CD4-positive, CD25-positive, alpha-beta regulatory T cell (primary cell): ENCODE measurements at regions not wholly inside any gene's neighbourhood (a gene's known extent, or its start where the extent isn't known, plus 50 kb on each side); places are given as distances from the start of the nearest gene placed in this dataset.
A peak's percentile ranks its signal among the peaks of the same experiment; 100 is the strongest.

ENCODE experiments used
- ATAC-seq, 2 donors: fragments of 150-1000 bp; cut with Tn5 transposase; one replicate each; pipeline ENCODE4 v1.10.0; 2021; ENCODE audit warnings: low read depth in 2 of 2, moderate number of reproducible peaks in 2 of 2, moderate library complexity in 1 of 2
- DNase-seq, 3 donors: peaks; one replicate each; pipeline versions ENCODE4 v3.0.0 to v3.0.0-alpha.2; 2012 to 2022; ENCODE audit warnings: mixed read lengths in 1 of 3
- H3K27ac ChIP-seq: one replicate; pipeline ENCODE4 v1.7.0; 2013; ENCODE audit warnings: mild to moderate bottlenecking, low read length; ENCODE audit not compliant: insufficient read depth, poor library complexity, severe bottlenecking
- H3K27me3 ChIP-seq: one replicate; pipeline ENCODE4 v1.7.0; 2013; ENCODE audit warnings: low read length; ENCODE audit not compliant: control insufficient read depth, insufficient read depth
- H3K36me3 ChIP-seq: one replicate; pipeline ENCODE4 v1.7.0; 2013; ENCODE audit warnings: mild to moderate bottlenecking, low read length, moderate library complexity; ENCODE audit not compliant: control insufficient read depth, insufficient read depth
- H3K4me1 ChIP-seq: 2 replicates; pipeline ENCODE4 v1.7.0; 2013; ENCODE audit warnings: mild to moderate bottlenecking, low read length; ENCODE audit not compliant: insufficient read depth, control insufficient read depth, poor library complexity, severe bottlenecking
- H3K4me3 ChIP-seq: one replicate; pipeline ENCODE4 v1.7.0; 2013; ENCODE audit warnings: low read depth, mild to moderate bottlenecking, low read length, moderate library complexity
- H3K9me3 ChIP-seq, 2 experiments: 1 replicate in 1 of 2; 2 replicates in 1 of 2; pipeline ENCODE4 v1.7.0; 2013; ENCODE audit warnings: low read length in 2 of 2, mild to moderate bottlenecking in 1 of 2, moderate library complexity in 1 of 2; ENCODE audit not compliant: control insufficient read depth in 2 of 2
- H3K27ac Mint-ChIP-seq, 3 donors: one replicate each; pipeline ENCODE4 v1.8.0; 2020 to 2022; ENCODE audit warnings: mild to moderate bottlenecking in 3 of 3, mixed read lengths in 3 of 3, moderate library complexity in 2 of 3
- H3K27me3 Mint-ChIP-seq: one replicate; pipeline ENCODE4 v1.8.0; 2022; ENCODE audit warnings: mild to moderate bottlenecking, mixed read lengths
- H3K36me3 Mint-ChIP-seq: one replicate; pipeline ENCODE4 v1.8.0; 2020; ENCODE audit warnings: mixed read lengths
- H3K4me1 Mint-ChIP-seq, 4 donors: one replicate each; pipeline ENCODE4 v1.8.0; 2020 to 2022; ENCODE audit warnings: mixed read lengths in 4 of 4, mild to moderate bottlenecking in 1 of 4
- H3K4me3 Mint-ChIP-seq, 4 donors: one replicate each; pipeline ENCODE4 v1.8.0; 2020 to 2022; ENCODE audit warnings: mild to moderate bottlenecking in 4 of 4, mixed read lengths in 4 of 4, moderate library complexity in 3 of 4
- H3K9me3 Mint-ChIP-seq, 7 donors: one replicate each; pipeline ENCODE4 v1.8.0; 2020 to 2022; ENCODE audit warnings: mixed read lengths in 7 of 7, mild to moderate bottlenecking in 3 of 7, moderate library complexity in 2 of 7

- DNase-seq (no peak), ATAC-seq (no peak)
- Mint-ChIP-seq H3K9me3 (peaks cover 0 to 4% (median 0%) of the 10 kb centered on the region in 7 donors), H3K36me3 (no peaks in the 10 kb centered on the region), H3K27ac (peak overlapping the region; percentile 26 to 96 (median 83)), H3K4me1 (peaks cover 28 to 90% (median 58%) of the 10 kb centered on the region in 4 donors), H3K27me3 (no peaks in the 10 kb centered on the region), H3K4me3 (no peak overlapping the region)
- H3K36me3 ChIP-seq, result no peaks in the 10 kb centered on the region
- H3K27ac ChIP-seq, result no peak overlapping the region
- H3K4me1 ChIP-seq, result peaks cover 46% of the 10 kb centered on the region
- H3K4me3 ChIP-seq, result no peak overlapping the region
- H3K27me3 ChIP-seq, result no peaks in the 10 kb centered on the region
- no peaks in the 10 kb centered on the region for H3K9me3 ChIP-seq
Observed at GRCh38 chr2:64217198-64217869, 73.1 kb upstream of the PELI1 start.

- Histone ChIP-seq H3K27ac (no peak overlapping the region), H3K36me3 (no peaks in the 10 kb centered on the region), H3K4me3 (no peak overlapping the region), H3K4me1 (peaks cover 36% of the 10 kb centered on the region), H3K27me3 (no peaks in the 10 kb centered on the region), H3K9me3 (no peaks in the 10 kb centered on the region)
- DNase-seq, result no peak
- Mint-ChIP-seq H3K4me3 (no peak overlapping the region), H3K4me1 (peaks cover 27 to 90% (median 60%) of the 10 kb centered on the region in 4 donors), H3K9me3 (peaks cover 0 to 1% (median 0%) of the 10 kb centered on the region in 7 donors), H3K27me3 (no peaks in the 10 kb centered on the region), H3K36me3 (no peaks in the 10 kb centered on the region), H3K27ac (peak overlapping the region; percentile 83 to 96 (median 92))
- ATAC-seq, result no peak
Observed at GRCh38 chr2:64218137-64218802, 74.0 kb upstream of the PELI1 start.

DNA sequence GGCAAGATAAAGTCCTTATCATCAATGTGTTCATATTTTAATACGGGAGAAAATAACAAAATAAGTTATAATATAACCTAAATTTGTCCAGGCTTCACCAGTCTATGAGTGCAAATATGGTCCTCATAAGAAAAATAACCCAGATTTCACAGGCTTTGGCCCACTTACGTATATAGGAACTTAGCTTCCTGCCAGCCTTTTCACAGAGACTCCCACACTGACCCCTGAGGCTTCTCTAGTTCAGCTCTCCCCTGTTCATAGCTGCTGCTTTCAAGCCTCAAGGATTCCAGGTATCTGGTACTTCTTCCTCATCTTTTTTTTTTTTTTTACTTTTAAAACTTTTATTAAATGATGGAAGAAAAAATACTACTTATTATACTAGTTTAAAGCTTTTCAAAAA is 74.9 kb upstream of the PELI1 start:
- Histone ChIP-seq H3K4me1 (peaks cover 31% of the 10 kb centered on the region), H3K27me3 (no peaks in the 10 kb centered on the region), H3K4me3 (no peak overlapping the region), H3K9me3 (no peaks in the 10 kb centered on the region), H3K36me3 (no peaks in the 10 kb centered on the region), H3K27ac (no peak overlapping the region)
- DNase-seq (no peak), ATAC-seq (no peak)
- Mint-ChIP-seq H3K36me3 (no peaks in the 10 kb centered on the region), H3K4me1 (peaks cover 22 to 90% (median 55%) of the 10 kb centered on the region in 4 donors), H3K4me3 (no peak overlapping the region), H3K9me3 (peaks cover 0 to 1% (median 0%) of the 10 kb centered on the region in 7 donors), H3K27ac (peak overlapping the region in 1 of 3 donors; percentile 5), H3K27me3 (no peaks in the 10 kb centered on the region)

DNA sequence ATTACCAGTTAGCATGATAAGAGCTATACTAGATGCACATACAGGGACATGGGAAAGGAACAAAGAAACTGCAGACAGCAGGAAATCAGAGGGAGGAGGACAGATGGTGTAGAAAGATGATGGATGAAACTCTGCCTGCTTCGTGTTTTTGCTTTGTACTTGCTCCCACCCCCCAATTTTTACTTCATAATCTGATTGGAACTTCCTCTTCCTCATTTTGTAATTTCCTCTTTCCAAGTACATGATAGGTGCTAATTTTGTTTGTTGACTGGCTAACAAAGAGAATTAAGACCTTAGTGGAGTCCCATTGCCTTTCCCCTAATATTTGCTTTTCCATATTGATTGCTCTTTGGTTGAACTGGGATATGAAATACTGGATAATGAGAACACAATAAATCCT is 76.0 kb upstream of the PELI1 start:
- DNase-seq (no peak), ATAC-seq (no peak)
- Histone ChIP-seq H3K27me3 (no peaks in the 10 kb centered on the region), H3K4me3 (no peak overlapping the region), H3K4me1 (peaks cover 20% of the 10 kb centered on the region), H3K9me3 (no peaks in the 10 kb centered on the region), H3K36me3 (no peaks in the 10 kb centered on the region), H3K27ac (no peak overlapping the region)
- H3K27me3 Mint-ChIP-seq, result no peaks in the 10 kb centered on the region
- H3K4me1 Mint-ChIP-seq, result peaks cover 11 to 85% (median 45%) of the 10 kb centered on the region in 4 donors
- H3K36me3 Mint-ChIP-seq, result no peaks in the 10 kb centered on the region
- H3K4me3 Mint-ChIP-seq, result peak overlapping the region in 2 of 4 donors; percentile 2 to 49
- H3K27ac Mint-ChIP-seq, result peak overlapping the region; percentile 5 to 92 (median 65)
- H3K9me3 Mint-ChIP-seq, result peaks cover 0 to 1% (median 0%) of the 10 kb centered on the region in 7 donors

DNA sequence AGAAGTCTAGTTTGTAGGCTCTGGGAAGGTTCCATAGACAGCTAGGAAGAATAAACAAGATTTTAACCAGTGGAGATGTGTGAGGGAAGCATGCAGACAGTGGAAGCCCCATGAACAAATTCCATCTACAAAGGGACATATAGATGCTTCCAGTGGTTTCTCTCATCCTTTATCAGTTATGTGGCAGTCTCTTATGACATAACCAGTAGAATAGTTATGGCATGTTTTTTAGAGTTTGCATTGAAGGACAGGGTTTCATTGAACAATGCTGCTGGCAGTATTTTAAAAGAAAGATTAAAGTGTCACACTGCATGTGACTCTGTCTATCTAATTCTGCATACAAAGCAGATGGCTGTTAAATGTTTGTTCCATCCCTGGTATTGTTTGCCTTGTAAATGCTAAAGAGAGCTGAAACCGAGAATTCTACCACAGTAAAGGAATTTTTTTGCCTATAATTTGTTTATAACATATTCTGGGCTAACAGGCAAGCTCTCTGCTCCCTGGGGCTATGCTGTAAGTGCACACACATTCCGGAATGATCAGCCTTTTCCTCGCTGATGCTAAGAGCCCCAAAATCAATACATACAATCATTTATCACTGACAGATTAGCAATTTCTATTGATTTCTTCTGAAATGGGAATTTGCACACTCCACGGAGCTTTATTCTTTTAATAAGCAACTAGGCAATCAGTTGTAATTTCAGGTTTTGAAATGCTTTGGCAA is 76.8 kb upstream of the PELI1 start:
- Histone ChIP-seq H3K4me1 (peaks cover 18% of the 10 kb centered on the region), H3K4me3 (no peak overlapping the region), H3K27me3 (no peaks in the 10 kb centered on the region), H3K27ac (no peak overlapping the region), H3K36me3 (no peaks in the 10 kb centered on the region), H3K9me3 (no peaks in the 10 kb centered on the region)
- Mint-ChIP-seq H3K9me3 (peaks cover 0 to 1% (median 0%) of the 10 kb centered on the region in 7 donors), H3K27me3 (no peaks in the 10 kb centered on the region), H3K36me3 (no peaks in the 10 kb centered on the region), H3K4me1 (peaks cover 11 to 78% (median 44%) of the 10 kb centered on the region in 4 donors), H3K4me3 (peak overlapping the region in 2 of 4 donors; percentile 2 to 52), H3K27ac (peak overlapping the region in 2 of 3 donors; percentile 65 to 92)
- ATAC-seq, result no peak
- DNase-seq, result no peak

GRCh38 chr2:64221935-64222334 is 77.7 kb upstream of the PELI1 start:
- H3K4me1 ChIP-seq, result peaks cover 18% of the 10 kb centered on the region
- Mint-ChIP-seq H3K9me3 (peaks cover 0 to 2% (median 0%) of the 10 kb centered on the region in 7 donors), H3K4me3 (no peak overlapping the region), H3K36me3 (no peaks in the 10 kb centered on the region), H3K27ac (peak overlapping the region; percentile 48 to 92 (median 65)), H3K27me3 (no peaks in the 10 kb centered on the region), H3K4me1 (peaks cover 11 to 71% (median 40%) of the 10 kb centered on the region in 4 donors)
- H3K4me3 ChIP-seq, result no peak overlapping the region
- H3K27me3 ChIP-seq, result no peaks in the 10 kb centered on the region
- no peaks in the 10 kb centered on the region for H3K9me3 ChIP-seq
- ATAC-seq, result no peak
- H3K36me3 ChIP-seq, result no peaks in the 10 kb centered on the region
- no peak for DNase-seq
- H3K27ac ChIP-seq, result no peak overlapping the region

GRCh38 chr2:64222351-64222750 is 78.1 kb upstream of the PELI1 start:
- H3K4me3 ChIP-seq, result no peak overlapping the region
- no peaks in the 10 kb centered on the region for H3K36me3 ChIP-seq
- peaks cover 18% of the 10 kb centered on the region for H3K4me1 ChIP-seq
- Mint-ChIP-seq H3K27ac (peak overlapping the region; percentile 90 to 98 (median 92)), H3K4me1 (peaks cover 11 to 69% (median 39%) of the 10 kb centered on the region in 4 donors), H3K27me3 (no peaks in the 10 kb centered on the region), H3K9me3 (peaks cover 0 to 2% (median 0%) of the 10 kb centered on the region in 7 donors), H3K36me3 (no peaks in the 10 kb centered on the region), H3K4me3 (peak overlapping the region in 1 of 4 donors; percentile 4)
- ATAC-seq (no peak), DNase-seq (no peak)
- no peak overlapping the region for H3K27ac ChIP-seq
- no peaks in the 10 kb centered on the region for H3K9me3 ChIP-seq
- H3K27me3 ChIP-seq, result no peaks in the 10 kb centered on the region
